B cell (primary cell): ENCODE measurements at regions not wholly inside any gene's neighbourhood (a gene's known extent, or its start where the extent isn't known, plus 50 kb on each side); places are given as distances from the start of the nearest gene placed in this dataset.

ENCODE experiments used
- ATAC-seq: fragments of 200-7000 bp; cut with Tn5 transposase; one replicate; pipeline ENCODE4 v1.10.0; 2021; ENCODE audit warnings: low read depth, mild to moderate bottlenecking, moderate number of reproducible peaks, moderate library complexity
- CTCF ChIA-PET: fragments of 350-600 bp; sonication (Branson Sonifier 250); formaldehyde crosslinking; loops from one replicate; lab custom pipeline; 2021; ENCODE audit warnings: antibody characterized with exemption, inconsistent platforms; lab: Charles Lee
- POLR2A ChIA-PET: fragments of 350-600 bp; sonication (Branson Sonifier 250); formaldehyde crosslinking; loops from one replicate; lab custom pipeline; 2021; ENCODE audit warnings: antibody characterized with exemption; lab: Charles Lee
- DNase-seq: peaks from one replicate; pipeline ENCODE4 v3.0.0; 2013
- H2AFZ ChIP-seq: 2 replicates; pipeline ENCODE4 v1.6.1; 2012; ENCODE audit warnings: mild to moderate bottlenecking, low read depth, low read length; ENCODE audit not compliant: insufficient read depth, poor library complexity, severe bottlenecking
- H3K27ac ChIP-seq, 2 donors: 1 replicate in 1 of 2; 2 replicates in 1 of 2; pipeline ENCODE4 v1.5.1; 2012 to 2013; ENCODE audit warnings: low read length in 2 of 2, mild to moderate bottlenecking in 2 of 2, moderate library complexity in 1 of 2
- H3K27me3 ChIP-seq, 4 experiments: fragments of 200-600 bp in 1 of 4; sonication (generic) in 1 of 4; replicated peaks in 1 of 4; 1 replicate in 2 of 4; 2 replicates in 2 of 4; pipeline versions ENCODE4 v1.6.1 to v1.7.0; 2013 to 2016; ENCODE audit warnings: low read length in 3 of 4, mild to moderate bottlenecking in 2 of 4, mixed read lengths in 1 of 4, moderate library complexity in 1 of 4; ENCODE audit not compliant: insufficient read depth in 4 of 4, control insufficient read depth in 3 of 4; ENCODE audit errors: control extremely low read depth in 1 of 4
- H3K36me3 ChIP-seq, 2 experiments: replicated peaks in 1 of 2; 1 replicate in 1 of 2; 2 replicates in 1 of 2; pipeline versions ENCODE4 v1.6.1 to v1.7.1; 2013; ENCODE audit warnings: low read length in 1 of 2; ENCODE audit not compliant: insufficient read depth in 2 of 2, control insufficient read depth in 1 of 2; ENCODE audit errors: control extremely low read depth in 1 of 2, extremely low read depth in 1 of 2
- H3K4me1 ChIP-seq, 2 donors: fragments of 200-600 bp in 1 of 2; sonication (generic) in 1 of 2; 1 replicate in 1 of 2; 2 replicates in 1 of 2; pipeline versions ENCODE4 v1.5.1 to v1.6.1; 2013 to 2017; ENCODE audit warnings: low read length in 2 of 2; ENCODE audit not compliant: control insufficient read depth in 2 of 2, insufficient read depth in 2 of 2
- H3K4me2 ChIP-seq: replicated peaks from 2 replicates; pipeline ENCODE3; 2012; ENCODE audit warnings: mild to moderate bottlenecking, low read depth, low read length; ENCODE audit not compliant: poor library complexity, severe bottlenecking
- H3K4me3 ChIP-seq, 5 experiments: fragments of 200-600 bp in 1 of 5; sonication (generic) in 1 of 5; 1 replicate in 3 of 5; 2 replicates in 2 of 5; pipeline versions ENCODE4 v1.5.1 to v1.7.0; 2011 to 2016; ENCODE audit warnings: low read length in 4 of 5, mild to moderate bottlenecking in 4 of 5, low read depth in 2 of 5, control low read depth in 1 of 5, moderate library complexity in 1 of 5; ENCODE audit not compliant: insufficient read depth in 1 of 5; ENCODE audit errors: control extremely low read depth in 1 of 5, extremely low read depth in 1 of 5
- H3K79me2 ChIP-seq: fragments of 200-600 bp; sonication (generic); one replicate; pipeline ENCODE4 v1.6.0; 2016; ENCODE audit warnings: low read length; ENCODE audit not compliant: control insufficient read depth, insufficient read depth
- H3K9ac ChIP-seq: fragments of 200-600 bp; sonication (generic); 2 replicates; pipeline ENCODE4 v1.6.1; 2017; ENCODE audit warnings: mild to moderate bottlenecking, low read length, moderate library complexity
- H3K9me3 ChIP-seq, 3 donors: one replicate each; pipeline versions ENCODE4 v1.6.1 to v1.7.1; 2013; ENCODE audit warnings: low read length in 2 of 3; ENCODE audit not compliant: control insufficient read depth in 2 of 3, insufficient read depth in 1 of 3; ENCODE audit errors: control extremely low read depth in 1 of 3
- H4K20me1 ChIP-seq: 2 replicates; pipeline ENCODE4 v1.6.0; 2012; ENCODE audit warnings: mild to moderate bottlenecking, low read length; ENCODE audit not compliant: insufficient read depth, control insufficient read depth, poor library complexity, severe bottlenecking
- H3K27ac Mint-ChIP-seq: one replicate; pipeline ENCODE4 v1.8.0; 2021; ENCODE audit warnings: mixed read lengths
- H3K27me3 Mint-ChIP-seq: one replicate; pipeline ENCODE4 v1.8.0; 2021; ENCODE audit warnings: mixed read lengths
- H3K4me1 Mint-ChIP-seq: one replicate; pipeline ENCODE4 v1.8.0; 2021; ENCODE audit warnings: mixed read lengths
- H3K4me3 Mint-ChIP-seq: one replicate; pipeline ENCODE4 v1.8.0; 2021; ENCODE audit warnings: mixed read lengths
- H3K9me3 Mint-ChIP-seq: one replicate; pipeline ENCODE4 v1.8.0; 2022; ENCODE audit warnings: mixed read lengths; ENCODE audit not compliant: insufficient read depth
- EZH2 ChIP-seq: IDR thresholded peaks from 2 replicates; pipeline ENCODE4 v1.6.1; 2012; ENCODE audit warnings: borderline replicate concordance, low read depth, mild to moderate bottlenecking, moderate library complexity, low read length; ENCODE audit not compliant: insufficient read depth, poor library complexity, severe bottlenecking
- WGBS: methylation state at CpG from one replicate; pipeline ENCODE4 v1.1.5; 2013; ENCODE audit warnings: missing lambda C conversion rate; ENCODE audit not compliant: insufficient coverage; 5-methylcytosine and 5-hydroxymethylcytosine counted together
- intact Hi-C: fragments of 100-400 bp; cut with micrococcal nuclease; formaldehyde crosslinking; loops from one replicate; pipeline ENCODE4 v1.10.0; 2022
- TF ChIP-seq, protein P1 (sequence below): fragments of 200-600 bp; IDR thresholded peaks from one replicate; pipeline ENCODE4 v1.8.0; 2022; ENCODE audit warnings: antibody characterized with exemption, mild to moderate bottlenecking

DNA sequence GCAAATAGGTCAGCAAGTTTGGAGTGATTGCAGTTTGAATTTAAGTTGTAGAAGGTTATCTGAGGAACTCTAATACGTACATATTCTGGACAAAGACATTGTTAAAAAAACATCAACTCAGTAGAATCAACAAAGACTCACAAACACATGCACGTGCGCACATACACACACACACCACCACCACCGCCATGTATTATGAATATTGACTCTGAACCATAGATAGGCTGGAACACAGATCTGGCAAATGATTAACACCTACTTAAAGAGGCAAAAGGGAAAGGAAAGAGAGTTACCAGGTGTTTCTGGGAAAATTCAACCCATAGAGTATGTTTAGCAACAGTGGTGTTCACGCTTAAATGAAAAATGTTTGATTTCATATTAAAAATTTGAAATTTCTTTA lies 334.2 kb upstream of the ALCAM start:
- Histone ChIP-seq H3K9me3 (peaks cover 0 to 4% (median 0%) of the 10 kb centered on the region in 3 donors), H3K27ac (no peak overlapping the region), H3K27me3 (no peaks in the 10 kb centered on the region), H3K9ac (no peak overlapping the region), H3K79me2 (no peaks in the 10 kb centered on the region), H4K20me1 (no peaks in the 10 kb centered on the region), H3K4me2 (no peak overlapping the region), H3K4me3 (no peak overlapping the region), H3K4me1 (no peaks in the 10 kb centered on the region), H2AFZ (no peak overlapping the region), H3K36me3 (no peaks in the 10 kb centered on the region)
- DNase-seq (no peak), ATAC-seq (no peak)
- no peaks in the 10 kb centered on the region for H3K4me1 Mint-ChIP-seq
- ChIA-PET POLR2A (no interaction called here), CTCF (no interaction called here)
- no peak overlapping the region for H3K4me3 Mint-ChIP-seq
- WGBS: no CpG with 5 or more reads among the region's 5 CpGs
- intact Hi-C loops: no loop called here
- H3K9me3 Mint-ChIP-seq: no peaks in the 10 kb centered on the region
- no peak for TF ChIP-seq EZH2
- TF ChIP-seq, protein P1, sequence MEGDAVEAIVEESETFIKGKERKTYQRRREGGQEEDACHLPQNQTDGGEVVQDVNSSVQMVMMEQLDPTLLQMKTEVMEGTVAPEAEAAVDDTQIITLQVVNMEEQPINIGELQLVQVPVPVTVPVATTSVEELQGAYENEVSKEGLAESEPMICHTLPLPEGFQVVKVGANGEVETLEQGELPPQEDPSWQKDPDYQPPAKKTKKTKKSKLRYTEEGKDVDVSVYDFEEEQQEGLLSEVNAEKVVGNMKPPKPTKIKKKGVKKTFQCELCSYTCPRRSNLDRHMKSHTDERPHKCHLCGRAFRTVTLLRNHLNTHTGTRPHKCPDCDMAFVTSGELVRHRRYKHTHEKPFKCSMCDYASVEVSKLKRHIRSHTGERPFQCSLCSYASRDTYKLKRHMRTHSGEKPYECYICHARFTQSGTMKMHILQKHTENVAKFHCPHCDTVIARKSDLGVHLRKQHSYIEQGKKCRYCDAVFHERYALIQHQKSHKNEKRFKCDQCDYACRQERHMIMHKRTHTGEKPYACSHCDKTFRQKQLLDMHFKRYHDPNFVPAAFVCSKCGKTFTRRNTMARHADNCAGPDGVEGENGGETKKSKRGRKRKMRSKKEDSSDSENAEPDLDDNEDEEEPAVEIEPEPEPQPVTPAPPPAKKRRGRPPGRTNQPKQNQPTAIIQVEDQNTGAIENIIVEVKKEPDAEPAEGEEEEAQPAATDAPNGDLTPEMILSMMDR: no peak
- H3K27ac Mint-ChIP-seq: no peak overlapping the region
- no peaks in the 10 kb centered on the region for H3K27me3 Mint-ChIP-seq

DNA sequence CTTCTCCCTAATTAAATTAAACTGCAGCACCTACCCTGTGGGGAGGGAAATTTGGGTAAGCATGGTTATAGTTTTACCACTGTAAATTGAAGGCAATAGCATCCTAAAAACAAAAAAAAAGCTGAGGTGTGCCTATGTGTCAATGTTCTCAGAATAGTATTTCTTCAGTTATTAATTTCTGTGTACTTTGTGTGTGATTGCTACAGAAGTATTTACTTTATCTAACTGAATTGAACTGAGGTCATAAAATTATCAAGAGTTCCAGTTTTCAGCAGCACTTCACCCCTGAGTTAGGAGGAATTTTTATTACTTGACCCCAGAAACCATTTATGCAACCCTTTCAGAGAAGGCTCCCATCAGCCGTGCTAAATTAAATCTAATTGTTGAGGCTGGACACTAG lies 333.6 kb upstream of the ALCAM start:
- H3K9me3 ChIP-seq: peaks cover 0 to 4% (median 0%) of the 10 kb centered on the region in 3 donors
- Mint-ChIP-seq H3K4me1 (no peaks in the 10 kb centered on the region), H3K4me3 (no peak overlapping the region), H3K27ac (no peak overlapping the region), H3K9me3 (no peaks in the 10 kb centered on the region), H3K27me3 (no peaks in the 10 kb centered on the region)
- ATAC-seq (no peak), DNase-seq (no peak)
- CTCF ChIA-PET: no interaction called here
- no peak overlapping the region for H2AFZ ChIP-seq
- no peak overlapping the region for H3K9ac ChIP-seq
- POLR2A ChIA-PET: no interaction called here
- H3K36me3 ChIP-seq: no peaks in the 10 kb centered on the region
- H3K79me2 ChIP-seq: no peaks in the 10 kb centered on the region
- TF ChIP-seq, protein P1: no peak
- TF ChIP-seq EZH2: no peak
- H3K4me2 ChIP-seq: no peak overlapping the region
- H3K4me1 ChIP-seq: no peaks in the 10 kb centered on the region
- no peaks in the 10 kb centered on the region for H4K20me1 ChIP-seq
- no peak overlapping the region for H3K4me3 ChIP-seq
- intact Hi-C loops: no loop called here
- H3K27me3 ChIP-seq: no peaks in the 10 kb centered on the region
- WGBS: no CpG with 5 or more reads among the region's 1 CpG
- no peak overlapping the region for H3K27ac ChIP-seq
